ENCODE measurements at regions not wholly inside any gene's neighbourhood (a gene's known extent, or its start where the extent isn't known, plus 50 kb on each side); places are given as distances from the start of the nearest gene placed in this dataset.

- ATAC-seq: no peak
- no peak for TF ChIP-seq ZNF331 (CRISPR knock-in tag; IDR thresholded peaks at IDR 0.05; ENCODE audit: low read depth)
- no peak for TF ChIP-seq ZNF114 (CRISPR knock-in tag; IDR thresholded peaks at IDR 0.05)
- TF ChIP-seq NANOG (IDR thresholded peaks at IDR 0.05; ENCODE audit: borderline replicate concordance): no peak
- TF ChIP-seq EZH2 (IDR thresholded peaks at IDR 0.05; ENCODE audit: low read depth, unreplicated experiment): no peak
These were observed 88.1 kb upstream of the ATP1A1 start for GRCh38 chr1:116284819-116285390.

GRCh38 chr1:116286541-116286971 is 86.5 kb upstream of the ATP1A1 start:
- ATAC-seq: no peak
- H3K4me3 ChIP-seq: no peak overlapping the region
- H3K27ac Mint-ChIP-seq: no peak overlapping the region
- no peaks in the 10 kb centered on the region for H3K79me2 ChIP-seq (replicated peaks; ENCODE audit: insufficient read depth)
- H4K20me1 ChIP-seq (replicated peaks; ENCODE audit: insufficient read depth): no peaks in the 10 kb centered on the region
- H3K9me2 ChIP-seq (ENCODE audit: insufficient read depth): peaks cover 5% of the 10 kb centered on the region; the same call in 1 of the 2 replicates
- H3K4me3 Mint-ChIP-seq: no peak overlapping the region
- H3K36me3 Mint-ChIP-seq (ENCODE audit: low read depth): no peaks in the 10 kb centered on the region
- no peak overlapping the region for H3K4me2 ChIP-seq
- H3K27ac ChIP-seq (ENCODE audit: low read depth): no peak overlapping the region
- H3K27me3 ChIP-seq (ENCODE audit: insufficient read depth): no peaks in the 10 kb centered on the region
- no peaks in the 10 kb centered on the region for H3K4me1 Mint-ChIP-seq
- no peaks in the 10 kb centered on the region; the same call in 2 of the 3 replicates for H3K9me3 Mint-ChIP-seq
- H3K4me1 ChIP-seq (ENCODE audit: insufficient read depth): no peaks in the 10 kb centered on the region
- no peak overlapping the region for H2AFZ ChIP-seq
- H3F3A ChIP-seq (replicated peaks; ENCODE audit: low read depth): no peaks in the 10 kb centered on the region
- no peaks in the 10 kb centered on the region for H3K36me3 ChIP-seq (ENCODE audit: insufficient read depth)
- no peak for DNase-seq (ENCODE audit: low spot score)
- H3K27me3 Mint-ChIP-seq (ENCODE audit: insufficient read depth, low read depth, poor library complexity): peaks cover 3% of the 10 kb centered on the region
- TF ChIP-seq ZNF331 (CRISPR knock-in tag; IDR thresholded peaks at IDR 0.05; ENCODE audit: low read depth): no peak
- no peak for TF ChIP-seq ZNF114 (CRISPR knock-in tag; IDR thresholded peaks at IDR 0.05)
- TF ChIP-seq CREB1 (CRISPR knock-in tag; IDR thresholded peaks at IDR 0.05; ENCODE audit: low read depth): no peak
- no peak for TF ChIP-seq CTCF (conservative IDR thresholded peaks at IDR 0.05; ENCODE audit: low read depth in 2 of 2)
- TF ChIP-seq POLR2AphosphoS5 (IDR thresholded peaks at IDR 0.05; ENCODE audit: low read depth): no peak
- no peak for TF ChIP-seq EZH2phosphoT487 (IDR thresholded peaks at IDR 0.05; ENCODE audit: unreplicated experiment)
- no peak for TF ChIP-seq STAT1 (IDR thresholded peaks at IDR 0.05; ENCODE audit: unreplicated experiment)
- no peak for TF ChIP-seq REST (IDR thresholded peaks at IDR 0.05; ENCODE audit: unreplicated experiment)
- TF ChIP-seq NANOG (IDR thresholded peaks at IDR 0.05; ENCODE audit: borderline replicate concordance): no peak

More at GRCh38 chr1:116284819-116285390, 88.1 kb upstream of the ATP1A1 start:
- no peaks in the 10 kb centered on the region for H3K79me2 ChIP-seq (replicated peaks; ENCODE audit: insufficient read depth)
- H3K27me3 Mint-ChIP-seq (ENCODE audit: insufficient read depth, low read depth, poor library complexity): peaks cover 3% of the 10 kb centered on the region
- peaks cover 5% of the 10 kb centered on the region; the same call in 1 of the 2 replicates for H3K9me2 ChIP-seq (ENCODE audit: insufficient read depth)
- no peaks in the 10 kb centered on the region for H3K4me1 Mint-ChIP-seq
- H3K27me3 ChIP-seq (ENCODE audit: insufficient read depth): no peaks in the 10 kb centered on the region
- no peaks in the 10 kb centered on the region for H3K4me1 ChIP-seq (ENCODE audit: insufficient read depth)
- no peak overlapping the region for H3K4me2 ChIP-seq
- DNase-seq (ENCODE audit: low spot score): no peak
- H2AFZ ChIP-seq: no peak overlapping the region
- H3K36me3 ChIP-seq (ENCODE audit: insufficient read depth): no peaks in the 10 kb centered on the region
- H3K36me3 Mint-ChIP-seq (ENCODE audit: low read depth): no peaks in the 10 kb centered on the region
- no peak overlapping the region for H3K27ac Mint-ChIP-seq
- H3K4me3 ChIP-seq: no peak overlapping the region
- H3F3A ChIP-seq (replicated peaks; ENCODE audit: low read depth): no peaks in the 10 kb centered on the region
- no peaks in the 10 kb centered on the region; the same call in 2 of the 3 replicates for H3K9me3 Mint-ChIP-seq
- H3K27ac ChIP-seq (ENCODE audit: low read depth): no peak overlapping the region
- H3K4me3 Mint-ChIP-seq: no peak overlapping the region
- H4K20me1 ChIP-seq (replicated peaks; ENCODE audit: insufficient read depth): no peaks in the 10 kb centered on the region
